Limb (tissue), 2 donors: ENCODE measurements at regions not wholly inside any gene's neighbourhood (a gene's known extent, or its start where the extent isn't known, plus 50 kb on each side); places are given as distances from the start of the nearest gene placed in this dataset.

Experiments used
- DNase-seq, 2 donors: peaks; one replicate each; pipeline ENCODE4 v3.0.0-alpha.2; 2016; ENCODE audit errors: extremely low spot score in 2 of 2

- no peak for DNase-seq
Observed at GRCh38 chr22:22148905-22149304, 95.7 kb upstream of the VPREB1 start.

- DNase-seq: no peak
Observed at GRCh38 chr22:22144858-22145257, 99.7 kb upstream of the VPREB1 start.

GRCh38 chr22:22143448-22143847 lies 101.1 kb upstream of the VPREB1 start:
- DNase-seq: no peak

DNA sequence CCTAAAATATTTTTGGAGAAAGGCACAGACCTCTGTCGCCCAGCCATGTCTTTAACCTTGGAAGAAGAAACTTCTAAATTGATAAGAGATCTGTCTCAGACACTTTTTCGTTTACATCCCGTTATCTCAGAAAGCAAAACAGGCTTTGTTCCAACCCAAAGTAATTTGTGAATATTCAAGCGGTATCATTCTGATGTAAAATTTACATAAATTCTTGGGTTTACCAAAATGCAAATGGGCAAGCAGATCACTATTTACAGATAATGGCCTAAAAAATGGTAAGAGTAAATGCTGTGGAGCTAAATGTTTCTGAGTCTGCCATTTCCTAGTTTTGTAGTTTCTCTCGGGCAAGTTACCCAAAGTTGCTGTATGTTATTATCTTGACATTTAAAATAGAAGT lies 101.9 kb upstream of the VPREB1 start:
- no peak for DNase-seq

DNA sequence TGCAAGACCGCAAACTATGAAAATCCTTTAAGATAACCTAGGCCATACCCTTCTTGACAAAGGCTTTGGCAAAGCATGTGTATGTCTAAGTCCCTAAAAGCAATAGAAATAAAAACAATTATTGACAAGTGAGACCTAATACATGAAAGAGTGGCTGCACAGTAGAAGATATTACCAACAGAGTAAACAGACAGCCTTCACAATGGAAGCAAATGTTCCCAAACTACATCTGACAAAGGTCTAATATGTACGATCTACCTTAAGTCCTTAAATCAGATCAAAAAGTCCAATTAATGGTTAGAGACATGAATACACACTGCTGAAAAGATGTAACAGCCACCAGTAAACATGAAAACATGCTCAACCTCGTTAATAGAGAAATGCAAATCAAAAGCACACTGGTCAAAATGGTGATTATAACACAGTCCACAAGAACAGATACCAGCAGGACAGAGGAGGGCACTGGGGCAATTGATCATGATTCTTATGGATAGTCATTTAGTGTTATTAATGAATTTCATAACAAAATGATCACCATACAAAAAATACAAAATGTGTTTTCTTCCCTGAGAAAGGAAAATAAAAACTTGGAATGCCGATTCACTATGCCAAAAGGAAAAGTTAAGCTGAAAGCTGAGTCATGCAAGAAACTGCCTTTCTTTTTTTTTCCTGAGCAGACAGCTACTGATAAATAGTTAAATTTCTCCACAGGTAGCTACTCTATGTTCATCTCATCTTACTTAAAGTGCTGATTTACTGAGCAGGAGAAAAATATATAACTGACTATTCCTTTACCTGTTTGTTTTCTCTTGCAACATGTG lies 102.6 kb upstream of the VPREB1 start:
- DNase-seq: no peak

DNA sequence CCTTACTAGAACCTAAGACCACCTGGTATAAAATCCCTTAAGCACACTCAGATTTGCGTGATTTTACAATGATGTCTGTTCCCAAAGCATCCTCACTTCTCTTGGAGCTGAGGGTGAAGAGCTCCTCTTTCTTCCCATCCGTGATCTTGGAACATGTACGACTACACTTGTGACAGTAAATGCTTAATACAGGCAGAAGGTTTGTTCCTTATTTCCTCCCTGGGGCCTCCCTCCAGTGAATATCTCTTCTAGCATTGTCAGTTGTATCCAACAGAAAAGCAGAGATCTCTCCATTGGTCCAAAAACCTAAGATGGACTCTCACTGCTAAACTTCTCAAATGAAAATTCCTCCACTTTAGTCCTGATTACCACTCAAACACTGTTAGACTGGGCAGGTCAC lies 103.6 kb upstream of the VPREB1 start:
- DNase-seq: no peak

GRCh38 chr22:22139364-22139763 lies 105.2 kb upstream of the VPREB1 start:
- DNase-seq: no peak

DNA sequence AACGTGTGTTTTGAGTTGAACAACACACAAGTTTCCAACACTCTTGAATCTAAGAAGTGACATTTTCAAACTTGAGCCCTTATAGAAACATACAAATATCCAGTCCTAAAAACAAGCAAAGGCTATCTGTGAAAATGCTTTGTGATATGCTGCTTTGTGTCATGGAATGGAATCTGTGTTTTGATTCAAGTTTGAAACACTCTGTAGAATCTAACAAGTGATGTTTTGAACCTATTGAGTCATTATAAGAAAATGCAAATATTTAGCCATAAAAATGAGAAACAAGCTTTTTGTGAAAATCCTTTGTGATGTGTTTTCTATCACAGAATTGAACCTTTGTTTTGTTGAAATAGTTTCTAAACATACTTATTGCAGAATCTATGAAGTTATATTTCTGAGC lies 105.7 kb upstream of the VPREB1 start:
- no peak for DNase-seq

- DNase-seq: no peak
Observed at GRCh38 chr22:22137891-22138290, 106.7 kb upstream of the VPREB1 start.

DNA sequence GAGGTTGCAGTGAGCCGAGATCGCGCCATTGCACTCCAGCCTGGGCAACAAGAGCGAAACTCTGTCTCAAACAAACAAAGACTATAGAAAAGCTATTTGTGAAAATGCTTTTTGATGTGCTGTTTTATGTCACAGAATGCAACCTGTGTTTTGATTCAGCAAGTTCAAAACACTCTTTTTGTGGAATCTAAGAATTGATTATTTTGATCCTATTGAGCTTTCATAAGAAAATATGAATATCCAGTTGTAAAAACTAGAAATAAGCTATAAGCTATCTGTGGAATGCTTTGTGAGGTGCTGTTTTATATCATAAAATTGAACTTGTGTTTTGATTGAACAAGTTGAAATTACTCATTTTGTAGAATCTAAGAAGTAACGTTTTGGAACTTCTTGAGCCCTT lies 110.7 kb upstream of the VPREB1 start:
- DNase-seq: no peak

GRCh38 chr22:22130953-22131608 lies 113.5 kb upstream of the VPREB1 start:
- DNase-seq: no peak

DNA sequence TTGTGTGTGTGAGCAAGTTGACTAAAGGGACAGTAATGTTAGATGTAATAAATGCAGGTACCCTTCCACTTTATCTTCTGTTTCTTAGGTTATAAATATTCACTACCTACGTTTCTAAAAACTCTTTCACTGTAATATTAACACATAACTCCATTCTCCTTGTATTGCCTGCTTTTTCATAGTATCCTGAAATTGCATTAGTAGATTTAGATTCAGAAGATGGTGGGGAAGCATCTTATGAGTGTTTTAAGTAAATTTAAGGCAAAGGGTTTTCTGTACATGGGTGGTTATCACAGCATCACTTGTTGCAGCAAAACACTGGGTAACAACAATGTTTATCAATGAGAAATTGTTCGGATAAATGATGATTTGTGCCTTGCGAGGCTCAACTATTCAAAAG lies 115.2 kb upstream of the VPREB1 start:
- DNase-seq: no peak

- DNase-seq: no peak
Observed at GRCh38 chr22:22128440-22128839, 116.1 kb upstream of the VPREB1 start.

- no peak for DNase-seq
Observed at GRCh38 chr22:22127100-22127499, 117.5 kb upstream of the VPREB1 start.

GRCh38 chr22:22125579-22126468 lies 118.8 kb upstream of the VPREB1 start:
- no peak for DNase-seq

DNA sequence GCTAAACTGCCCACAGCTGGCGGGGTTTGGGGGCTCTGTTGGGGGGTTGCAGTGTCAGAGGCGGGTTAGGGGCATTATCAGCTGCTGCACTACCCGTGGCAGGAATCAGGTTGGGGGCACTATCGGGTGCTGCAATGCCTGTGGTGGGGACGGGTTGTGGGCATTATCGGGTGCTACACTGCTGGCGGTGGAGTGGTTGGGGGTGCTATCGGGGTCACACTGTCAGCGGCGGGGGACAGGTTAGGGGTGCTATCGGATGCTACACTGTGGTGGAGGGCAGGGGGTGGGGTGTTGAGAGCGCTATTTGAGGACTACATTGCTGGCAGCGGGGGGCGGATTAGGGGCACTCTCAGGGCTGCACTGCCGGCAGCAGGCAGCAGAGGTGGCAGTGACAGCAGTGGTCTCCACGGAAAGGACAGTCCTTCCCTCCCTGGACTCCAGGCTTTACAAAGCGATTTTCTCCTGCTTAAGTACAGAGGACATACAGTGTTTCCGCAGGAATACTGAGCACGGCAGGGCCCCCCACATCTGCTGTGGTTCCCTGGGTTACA lies 119.5 kb upstream of the VPREB1 start:
- DNase-seq: no peak

DNA sequence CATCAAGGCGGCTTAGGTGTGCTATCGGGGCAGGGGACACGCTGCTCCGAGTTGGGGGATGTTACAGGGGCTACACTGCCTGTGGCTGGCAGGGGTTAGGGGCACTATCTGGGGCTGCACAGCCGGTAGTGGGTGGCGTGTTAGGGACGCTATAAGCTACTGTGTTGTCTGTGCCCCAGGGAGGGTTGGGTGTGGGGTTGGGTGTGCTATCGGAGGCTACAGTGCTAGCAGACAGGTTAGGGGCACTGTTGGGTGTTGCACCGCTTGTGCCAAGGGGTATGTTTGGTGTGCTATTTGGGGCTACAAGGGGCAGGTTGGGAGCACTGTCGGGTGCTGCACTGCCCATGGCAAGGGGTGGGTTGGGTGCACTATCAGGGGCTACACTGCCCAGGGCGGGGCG lies 120.2 kb upstream of the VPREB1 start:
- no peak for DNase-seq

DNA sequence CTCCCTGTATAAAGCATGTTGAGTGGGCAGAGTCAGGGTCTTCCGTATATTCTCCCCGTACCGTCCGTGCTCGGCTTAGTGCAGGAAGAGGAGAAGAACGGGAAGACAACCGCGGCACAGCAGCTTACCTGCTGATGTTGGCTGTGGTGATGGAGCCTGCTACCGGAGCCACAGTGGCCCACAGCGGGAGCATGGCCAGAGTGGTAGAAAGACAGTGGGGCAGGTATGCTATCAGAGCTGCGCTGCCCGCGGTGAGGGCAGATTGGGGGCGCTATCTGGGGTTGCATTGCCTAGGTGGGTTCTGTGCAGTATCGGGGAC lies 120.7 kb upstream of the VPREB1 start:
- no peak for DNase-seq

GRCh38 chr22:22123118-22123959 lies 121.2 kb upstream of the VPREB1 start:
- DNase-seq: no peak

GRCh38 chr22:22122348-22123117 lies 122.1 kb upstream of the VPREB1 start:
- DNase-seq: no peak
